ENCODE measurements at regions not wholly inside any gene's neighbourhood (a gene's known extent, or its start where the extent isn't known, plus 50 kb on each side); places are given as distances from the start of the nearest gene placed in this dataset.

DNA sequence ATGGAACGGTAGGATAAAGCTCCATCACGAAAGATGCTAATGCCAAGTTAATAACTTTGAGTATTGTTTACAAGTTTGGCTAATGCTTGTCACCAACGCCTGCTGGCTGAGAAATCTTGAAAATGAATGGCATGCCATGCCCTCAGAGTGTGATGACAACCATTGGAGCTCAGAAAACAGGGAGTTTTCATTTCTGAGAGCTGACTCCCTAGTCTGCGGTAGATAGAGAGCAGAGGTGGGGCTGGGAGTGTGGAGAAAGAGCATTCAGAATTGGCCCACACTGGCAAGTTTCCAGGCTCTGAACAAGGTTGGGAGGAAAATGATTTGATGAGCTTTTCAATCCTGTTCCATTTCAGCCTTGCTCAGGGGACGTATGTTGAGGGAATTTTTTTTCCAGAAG, 183.9 kb downstream of the CPEB2 start:
- no peak for DNase-seq
- H3K9me3 ChIP-seq, result no peaks in the 10 kb centered on the region
- H3K4me3 ChIP-seq (replicated peaks in 1 of 3), result no peak overlapping the region
- intact Hi-C loops (cut with DNase I), result no loop called here
- H3K27ac ChIP-seq, result no peak overlapping the region
- no peaks in the 10 kb centered on the region for H3K36me3 ChIP-seq
- WGBS, 2 donors, result 60 to 61% methylated on average over 5 of the region's 5 CpGs
- no peaks in the 10 kb centered on the region for H3K27me3 ChIP-seq
- no peaks in the 10 kb centered on the region for H3K4me1 ChIP-seq
- TF ChIP-seq POLR2A (IDR thresholded peaks at IDR 0.05), result no peak
- no peak for TF ChIP-seq CTCF (IDR thresholded peaks at IDR 0.05)

GRCh38 chr4:15186806-15187205, 184.5 kb downstream of the CPEB2 start:
- Histone ChIP-seq H3K27ac (no peak overlapping the region), H3K36me3 (no peaks in the 10 kb centered on the region), H3K4me3 (replicated peaks in 1 of 3) (no peak overlapping the region), H3K27me3 (no peaks in the 10 kb centered on the region), H3K9me3 (no peaks in the 10 kb centered on the region), H3K4me1 (no peaks in the 10 kb centered on the region)
- TF ChIP-seq CTCF (IDR thresholded peaks at IDR 0.05), result no peak
- TF ChIP-seq POLR2A (IDR thresholded peaks at IDR 0.05), result no peak
- intact Hi-C loops (cut with DNase I), result no loop called here
- DNase-seq, result no peak

DNA sequence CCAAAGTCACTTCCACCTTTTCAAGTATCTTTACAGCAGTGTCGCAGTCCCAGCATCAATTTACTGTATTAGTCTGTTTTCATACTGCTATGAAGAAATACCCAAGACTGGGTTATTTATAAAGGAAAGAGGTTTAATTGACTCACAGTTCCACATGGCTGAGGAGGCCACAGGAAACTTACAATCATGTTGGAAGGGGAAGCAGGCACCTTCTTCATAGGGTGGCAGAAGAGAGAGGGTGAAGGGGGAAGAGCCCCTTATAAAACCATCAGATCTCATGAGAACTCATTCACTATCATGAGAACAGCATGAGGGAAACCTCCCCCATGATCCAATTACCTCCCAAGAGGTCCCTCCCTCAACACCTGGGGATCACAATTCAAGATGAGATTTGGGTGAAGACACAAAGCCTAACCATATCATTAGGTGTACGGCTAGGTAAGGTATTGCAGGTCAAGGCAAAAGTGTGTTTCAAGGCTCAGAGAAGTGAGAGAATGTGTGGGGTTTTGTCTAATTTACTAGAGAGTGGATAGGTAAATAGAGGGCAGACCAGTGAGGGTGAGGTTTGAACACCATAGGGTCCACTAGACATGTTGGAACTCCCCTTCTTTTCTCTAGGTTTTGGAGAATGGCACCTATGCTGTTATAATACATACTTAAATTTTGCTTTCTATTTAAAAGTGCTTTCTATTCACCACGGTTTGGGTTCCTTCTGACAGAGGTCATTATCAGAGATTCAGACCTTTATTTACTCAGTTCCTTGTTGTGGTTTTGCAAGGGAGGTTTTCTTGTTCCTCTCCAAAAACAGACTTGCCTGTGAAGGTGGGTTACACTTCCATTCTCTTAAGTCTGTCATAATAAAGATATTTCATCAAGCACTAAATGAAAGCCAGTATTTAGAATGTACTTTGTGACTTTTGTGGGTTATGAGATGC, 186.6 kb downstream of the CPEB2 start:
- Histone ChIP-seq H3K4me3 (replicated peaks in 1 of 3) (no peak overlapping the region), H3K27ac (no peak overlapping the region), H3K27me3 (no peaks in the 10 kb centered on the region), H3K4me1 (no peaks in the 10 kb centered on the region), H3K36me3 (no peaks in the 10 kb centered on the region), H3K9me3 (no peaks in the 10 kb centered on the region)
- intact Hi-C loops (cut with DNase I), result no loop called here
- no peak for DNase-seq
- TF ChIP-seq POLR2A (IDR thresholded peaks at IDR 0.05) (no peak), CTCF (IDR thresholded peaks at IDR 0.05) (no peak)
- 77 to 82% methylated on average over 3 of the region's 3 CpGs for WGBS, 2 donors

DNA sequence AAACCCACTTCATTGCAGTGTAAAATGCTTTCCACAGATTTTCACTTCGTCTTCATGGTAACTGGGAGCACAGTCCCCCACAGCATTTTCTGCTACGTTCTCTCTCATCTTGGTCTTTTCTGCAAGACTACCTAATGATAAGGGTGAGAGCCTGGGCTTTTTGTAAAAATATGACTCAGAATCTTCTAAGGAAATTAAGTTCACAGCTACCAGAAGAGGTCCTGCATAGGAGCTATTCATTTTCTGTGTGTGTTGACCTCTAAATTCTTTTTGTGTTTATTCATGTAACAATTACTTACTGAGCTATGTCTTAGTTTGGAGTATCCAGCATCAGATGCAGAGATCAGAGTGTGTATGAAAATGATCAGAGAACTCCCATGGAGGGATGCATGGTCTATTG, 192.2 kb downstream of the CPEB2 start:
- no peak for DNase-seq
- Histone ChIP-seq H3K27ac (no peak overlapping the region), H3K4me1 (no peaks in the 10 kb centered on the region), H3K4me3 (replicated peaks in 1 of 3) (no peak overlapping the region), H3K36me3 (no peaks in the 10 kb centered on the region), H3K27me3 (no peaks in the 10 kb centered on the region), H3K9me3 (no peaks in the 10 kb centered on the region)
- 78 to 82% methylated on average over 2 of the region's 2 CpGs for WGBS, 2 donors
- intact Hi-C loops (cut with DNase I), result no loop called here
- TF ChIP-seq POLR2A (IDR thresholded peaks at IDR 0.05), result no peak
- TF ChIP-seq CTCF (IDR thresholded peaks at IDR 0.05), result no peak

DNA sequence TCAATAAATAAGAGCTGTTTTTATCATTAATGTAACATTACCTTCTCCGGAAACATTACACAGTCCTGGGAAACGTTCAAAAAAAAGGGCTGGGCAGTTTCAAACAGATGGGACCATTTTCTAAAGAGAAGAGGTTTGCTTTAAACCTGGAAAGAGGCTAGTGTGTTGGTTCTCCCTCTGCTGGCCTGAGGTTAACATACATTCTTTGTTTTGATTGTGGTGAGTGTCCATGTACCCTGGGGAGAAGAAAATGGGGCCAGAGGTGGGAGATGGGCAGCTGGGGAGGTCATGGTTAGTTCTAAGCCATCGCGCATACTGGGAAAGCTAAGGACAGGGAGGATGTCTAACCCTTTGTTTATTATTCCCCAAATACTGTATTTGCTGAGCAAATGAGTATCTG, 194.7 kb downstream of the CPEB2 start:
- no peak for DNase-seq
- no peak overlapping the region for H3K4me3 ChIP-seq (replicated peaks in 1 of 3)
- WGBS, 2 donors, result 52 to 60% methylated on average over 4 of the region's 4 CpGs
- H3K27me3 ChIP-seq, result no peaks in the 10 kb centered on the region
- H3K27ac ChIP-seq, result no peak overlapping the region
- TF ChIP-seq CTCF (IDR thresholded peaks at IDR 0.05) (no peak), POLR2A (IDR thresholded peaks at IDR 0.05) (no peak)
- no peaks in the 10 kb centered on the region for H3K36me3 ChIP-seq
- intact Hi-C loops (cut with DNase I), result no loop called here
- H3K9me3 ChIP-seq, result no peaks in the 10 kb centered on the region
- H3K4me1 ChIP-seq, result no peaks in the 10 kb centered on the region
